K562 (cell line): ENCODE measurements at regions not wholly inside any gene's neighbourhood (a gene's known extent, or its start where the extent isn't known, plus 50 kb on each side); places are given as distances from the start of the nearest gene placed in this dataset.

Experiments
- FOXK2 ChIP-seq, 2 experiments: fragments of 450-650 bp; IDR thresholded peaks in 1 of 2; conservative IDR thresholded peaks in 1 of 2; 2 replicates each; pipeline ENCODE4 v1.6.1; 2016; ENCODE audit warnings: low read depth in 2 of 2, mild to moderate bottlenecking in 1 of 2
- SMC3 ChIP-seq: conservative IDR thresholded peaks from 2 replicates; pipeline ENCODE4 v1.6.1; 2011; ENCODE audit warnings: low read depth, low read length, improper control_type of control experiment; ENCODE audit not compliant: insufficient read depth
- TF ChIP-seq, protein P1 (sequence below): fragments of 250-450 bp; sonication (Bioruptor Pico); IDR thresholded peaks from 2 replicates; pipeline ENCODE4 v1.4.0; 2020; ENCODE audit warnings: mild to moderate bottlenecking, moderate library complexity
- TF ChIP-seq, protein P2 (sequence below), 3 experiments: IDR thresholded peaks in 2 of 3; conservative IDR thresholded peaks in 1 of 3; 2 replicates each; pipeline ENCODE4 v1.5.1; 2011 to 2012; ENCODE audit warnings: low read length in 3 of 3, mild to moderate bottlenecking in 3 of 3, control low read depth in 2 of 3, improper control_type of control experiment in 1 of 3, inconsistent platforms in 1 of 3, low read depth in 1 of 3, mixed read lengths in 1 of 3, moderate library complexity in 1 of 3; ENCODE audit not compliant: insufficient read depth in 2 of 3

DNA sequence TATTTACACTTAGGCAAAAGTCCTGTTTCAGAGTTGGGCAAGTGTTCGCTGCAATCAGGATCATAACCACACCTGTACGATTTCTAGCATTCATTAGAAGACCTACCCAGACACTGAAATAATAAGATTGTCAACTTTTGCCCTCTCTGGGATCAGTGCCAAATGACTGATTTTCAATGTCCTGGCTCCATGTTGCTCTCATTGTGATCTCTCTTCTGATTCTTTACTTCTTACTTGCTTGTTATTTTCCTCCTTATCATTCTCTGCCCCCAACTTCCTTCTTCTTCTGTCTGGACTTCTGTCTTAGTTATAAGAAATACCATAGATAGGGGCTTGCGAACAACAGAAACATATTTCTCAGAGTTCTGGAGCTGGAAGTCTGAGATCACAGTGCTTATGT, 94.4 kb upstream of the BMP2 start:
- TF ChIP-seq SMC3 (no peak), FOXK2 (conservative IDR thresholded peaks at IDR 0.05 in 1 of 2, IDR thresholded peaks at IDR 0.05 in 1 of 2; ENCODE audit: low read depth in 2 of 2) (no peak)
- TF ChIP-seq, protein P1, sequence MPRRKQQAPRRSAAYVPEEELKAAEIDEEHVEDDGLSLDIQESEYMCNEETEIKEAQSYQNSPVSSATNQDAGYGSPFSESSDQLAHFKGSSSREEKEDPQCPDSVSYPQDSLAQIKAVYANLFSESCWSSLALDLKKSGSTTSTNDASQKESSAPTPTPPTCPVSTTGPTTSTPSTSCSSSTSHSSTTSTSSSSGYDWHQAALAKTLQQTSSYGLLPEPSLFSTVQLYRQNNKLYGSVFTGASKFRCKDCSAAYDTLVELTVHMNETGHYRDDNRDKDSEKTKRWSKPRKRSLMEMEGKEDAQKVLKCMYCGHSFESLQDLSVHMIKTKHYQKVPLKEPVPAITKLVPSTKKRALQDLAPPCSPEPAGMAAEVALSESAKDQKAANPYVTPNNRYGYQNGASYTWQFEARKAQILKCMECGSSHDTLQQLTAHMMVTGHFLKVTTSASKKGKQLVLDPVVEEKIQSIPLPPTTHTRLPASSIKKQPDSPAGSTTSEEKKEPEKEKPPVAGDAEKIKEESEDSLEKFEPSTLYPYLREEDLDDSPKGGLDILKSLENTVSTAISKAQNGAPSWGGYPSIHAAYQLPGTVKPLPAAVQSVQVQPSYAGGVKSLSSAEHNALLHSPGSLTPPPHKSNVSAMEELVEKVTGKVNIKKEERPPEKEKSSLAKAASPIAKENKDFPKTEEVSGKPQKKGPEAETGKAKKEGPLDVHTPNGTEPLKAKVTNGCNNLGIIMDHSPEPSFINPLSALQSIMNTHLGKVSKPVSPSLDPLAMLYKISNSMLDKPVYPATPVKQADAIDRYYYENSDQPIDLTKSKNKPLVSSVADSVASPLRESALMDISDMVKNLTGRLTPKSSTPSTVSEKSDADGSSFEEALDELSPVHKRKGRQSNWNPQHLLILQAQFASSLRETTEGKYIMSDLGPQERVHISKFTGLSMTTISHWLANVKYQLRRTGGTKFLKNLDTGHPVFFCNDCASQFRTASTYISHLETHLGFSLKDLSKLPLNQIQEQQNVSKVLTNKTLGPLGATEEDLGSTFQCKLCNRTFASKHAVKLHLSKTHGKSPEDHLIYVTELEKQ (CRISPR knock-in tag) = no peak
- TF ChIP-seq, protein P2, sequence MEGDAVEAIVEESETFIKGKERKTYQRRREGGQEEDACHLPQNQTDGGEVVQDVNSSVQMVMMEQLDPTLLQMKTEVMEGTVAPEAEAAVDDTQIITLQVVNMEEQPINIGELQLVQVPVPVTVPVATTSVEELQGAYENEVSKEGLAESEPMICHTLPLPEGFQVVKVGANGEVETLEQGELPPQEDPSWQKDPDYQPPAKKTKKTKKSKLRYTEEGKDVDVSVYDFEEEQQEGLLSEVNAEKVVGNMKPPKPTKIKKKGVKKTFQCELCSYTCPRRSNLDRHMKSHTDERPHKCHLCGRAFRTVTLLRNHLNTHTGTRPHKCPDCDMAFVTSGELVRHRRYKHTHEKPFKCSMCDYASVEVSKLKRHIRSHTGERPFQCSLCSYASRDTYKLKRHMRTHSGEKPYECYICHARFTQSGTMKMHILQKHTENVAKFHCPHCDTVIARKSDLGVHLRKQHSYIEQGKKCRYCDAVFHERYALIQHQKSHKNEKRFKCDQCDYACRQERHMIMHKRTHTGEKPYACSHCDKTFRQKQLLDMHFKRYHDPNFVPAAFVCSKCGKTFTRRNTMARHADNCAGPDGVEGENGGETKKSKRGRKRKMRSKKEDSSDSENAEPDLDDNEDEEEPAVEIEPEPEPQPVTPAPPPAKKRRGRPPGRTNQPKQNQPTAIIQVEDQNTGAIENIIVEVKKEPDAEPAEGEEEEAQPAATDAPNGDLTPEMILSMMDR (IDR thresholded peaks at IDR 0.05 in 2 of 3, conservative IDR thresholded peaks at IDR 0.05 in 1 of 3; ENCODE audit: insufficient read depth in 2 of 3, low read depth in 1 of 3, low read length in 3 of 3) = no peak
